ENCODE measurements at regions not wholly inside any gene's neighbourhood (a gene's known extent, or its start where the extent isn't known, plus 50 kb on each side); places are given as distances from the start of the nearest gene placed in this dataset.

GRCh38 chr3:27596921-27597320 lies 112.7 kb upstream of the SLC4A7 start:
- no peak overlapping the region for H3K4me3 Mint-ChIP-seq (ENCODE audit: unreplicated experiment)
- H3K27ac Mint-ChIP-seq (ENCODE audit: low read depth, unreplicated experiment): no peak overlapping the region
- no peaks in the 10 kb centered on the region for H3K36me3 Mint-ChIP-seq (ENCODE audit: insufficient read depth, unreplicated experiment)
- H3K9me3 Mint-ChIP-seq (ENCODE audit: unreplicated experiment): no peaks in the 10 kb centered on the region
- ChIA-PET CTCF (no interaction called here), POLR2A (no interaction called here)
- no peak for DNase-seq (ENCODE audit: unreplicated experiment)
- TF ChIP-seq, protein P1, sequence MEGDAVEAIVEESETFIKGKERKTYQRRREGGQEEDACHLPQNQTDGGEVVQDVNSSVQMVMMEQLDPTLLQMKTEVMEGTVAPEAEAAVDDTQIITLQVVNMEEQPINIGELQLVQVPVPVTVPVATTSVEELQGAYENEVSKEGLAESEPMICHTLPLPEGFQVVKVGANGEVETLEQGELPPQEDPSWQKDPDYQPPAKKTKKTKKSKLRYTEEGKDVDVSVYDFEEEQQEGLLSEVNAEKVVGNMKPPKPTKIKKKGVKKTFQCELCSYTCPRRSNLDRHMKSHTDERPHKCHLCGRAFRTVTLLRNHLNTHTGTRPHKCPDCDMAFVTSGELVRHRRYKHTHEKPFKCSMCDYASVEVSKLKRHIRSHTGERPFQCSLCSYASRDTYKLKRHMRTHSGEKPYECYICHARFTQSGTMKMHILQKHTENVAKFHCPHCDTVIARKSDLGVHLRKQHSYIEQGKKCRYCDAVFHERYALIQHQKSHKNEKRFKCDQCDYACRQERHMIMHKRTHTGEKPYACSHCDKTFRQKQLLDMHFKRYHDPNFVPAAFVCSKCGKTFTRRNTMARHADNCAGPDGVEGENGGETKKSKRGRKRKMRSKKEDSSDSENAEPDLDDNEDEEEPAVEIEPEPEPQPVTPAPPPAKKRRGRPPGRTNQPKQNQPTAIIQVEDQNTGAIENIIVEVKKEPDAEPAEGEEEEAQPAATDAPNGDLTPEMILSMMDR (IDR thresholded peaks at IDR 0.05; ENCODE audit: unreplicated experiment): no peak
- H3K4me1 Mint-ChIP-seq (ENCODE audit: insufficient read depth, unreplicated experiment): no peaks in the 10 kb centered on the region
- intact Hi-C loops (cut with micrococcal nuclease): no loop called here
- no peaks in the 10 kb centered on the region for H3K27me3 Mint-ChIP-seq (ENCODE audit: insufficient read depth, unreplicated experiment)
- BruUV-seq (replicated peaks): no TSS peak

DNA sequence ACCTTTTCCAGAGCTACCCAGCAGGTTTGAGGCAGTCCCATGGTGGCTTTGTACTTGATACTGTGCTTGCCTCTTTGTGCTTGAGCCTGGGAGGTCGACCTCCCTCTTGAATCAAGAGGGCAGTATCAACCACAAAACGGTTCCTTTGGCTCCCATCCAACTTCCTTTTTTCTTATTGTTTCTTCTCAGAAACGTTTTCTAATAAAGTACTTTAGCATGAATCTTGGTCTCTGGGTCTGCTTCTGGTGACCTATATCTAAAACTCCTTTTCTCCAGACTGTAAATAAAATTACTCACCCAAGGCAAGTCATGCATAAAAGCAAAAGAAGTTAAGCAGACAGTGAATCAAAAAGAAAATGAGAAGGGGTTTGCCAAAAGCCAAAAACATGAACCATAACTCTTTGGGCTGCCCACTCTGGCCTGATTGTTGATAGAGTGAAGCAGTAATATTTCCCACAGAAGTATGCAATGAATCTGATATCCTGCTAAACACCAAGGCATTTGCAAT lies 112.2 kb upstream of the SLC4A7 start:
- POLR2A ChIA-PET: no interaction called here
- H3K36me3 Mint-ChIP-seq (ENCODE audit: insufficient read depth, unreplicated experiment): no peaks in the 10 kb centered on the region
- no TSS peak for BruUV-seq (replicated peaks)
- no peak overlapping the region for H3K27ac Mint-ChIP-seq (ENCODE audit: low read depth, unreplicated experiment)
- H3K4me1 Mint-ChIP-seq (ENCODE audit: insufficient read depth, unreplicated experiment): peaks cover 5% of the 10 kb centered on the region
- TF ChIP-seq, protein P1 (IDR thresholded peaks at IDR 0.05; ENCODE audit: unreplicated experiment): no peak
- CTCF ChIA-PET: no interaction called here
- no peak overlapping the region for H3K4me3 Mint-ChIP-seq (ENCODE audit: unreplicated experiment)
- no peaks in the 10 kb centered on the region for H3K9me3 Mint-ChIP-seq (ENCODE audit: unreplicated experiment)
- intact Hi-C loops (cut with micrococcal nuclease): no loop called here
- DNase-seq (ENCODE audit: unreplicated experiment): no peak
- no peaks in the 10 kb centered on the region for H3K27me3 Mint-ChIP-seq (ENCODE audit: insufficient read depth, unreplicated experiment)

DNA sequence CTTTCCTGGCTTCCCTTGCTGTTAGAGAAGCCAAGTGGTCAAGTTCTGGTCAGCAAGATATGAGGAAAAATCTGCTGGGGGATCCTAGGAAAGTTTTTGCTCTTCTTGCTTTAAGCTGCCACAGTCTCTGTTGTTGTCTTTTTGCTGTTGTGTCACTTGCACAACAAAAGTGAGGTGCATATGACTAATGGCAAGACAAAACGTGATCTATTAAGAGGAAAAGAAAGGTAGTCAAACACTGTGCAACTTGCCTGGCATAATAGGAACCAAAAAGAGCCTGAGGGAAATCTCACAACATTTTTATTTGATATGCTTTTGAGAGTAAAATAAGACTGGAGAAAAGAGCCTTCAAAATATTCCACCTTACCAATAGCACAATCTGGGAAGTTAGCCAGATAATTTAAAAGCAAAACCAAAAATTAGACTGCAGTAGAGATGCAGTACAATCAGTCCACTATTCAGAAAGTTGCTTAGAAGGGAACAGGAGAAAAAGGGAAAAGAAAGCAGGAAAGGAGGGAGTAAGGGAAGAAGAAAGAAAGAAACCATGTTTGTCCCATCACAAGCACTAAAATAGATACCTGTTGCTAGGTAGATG lies 110.0 kb upstream of the SLC4A7 start:
- H3K36me3 Mint-ChIP-seq (ENCODE audit: insufficient read depth, unreplicated experiment): no peaks in the 10 kb centered on the region
- ChIA-PET POLR2A (interaction anchor here (0.6 kb wide), 1 partner anchor 1744 kb away, joined by 3 read pairs; no protein-coding TSS in a partner anchor), CTCF (interaction anchor here (0.6 kb wide), 1 partner anchor 9 kb away, joined by 3 read pairs; no protein-coding TSS in a partner anchor)
- no peak overlapping the region for H3K27ac Mint-ChIP-seq (ENCODE audit: low read depth, unreplicated experiment)
- TF ChIP-seq, protein P1 (IDR thresholded peaks at IDR 0.05; ENCODE audit: unreplicated experiment): no peak
- intact Hi-C loops (cut with micrococcal nuclease): no loop called here
- H3K4me3 Mint-ChIP-seq (ENCODE audit: unreplicated experiment): no peak overlapping the region
- no peaks in the 10 kb centered on the region for H3K27me3 Mint-ChIP-seq (ENCODE audit: insufficient read depth, unreplicated experiment)
- no TSS peak for BruUV-seq (replicated peaks)
- H3K9me3 Mint-ChIP-seq (ENCODE audit: unreplicated experiment): no peaks in the 10 kb centered on the region
- H3K4me1 Mint-ChIP-seq (ENCODE audit: insufficient read depth, unreplicated experiment): peaks cover 24% of the 10 kb centered on the region
- no peak for DNase-seq (ENCODE audit: unreplicated experiment)

- DNase-seq (ENCODE audit: unreplicated experiment): no peak
- intact Hi-C loops (cut with micrococcal nuclease): no loop called here
- ChIA-PET CTCF (interaction anchor here (0.6 kb wide), 2 partner anchors 10 to 35 kb away, joined by 3 read pairs; no protein-coding TSS in a partner anchor), POLR2A (interaction anchor here (1.0 to 1.6 kb wide), 2 partner anchors 10 to 104 kb away, joined by 3 to 6 read pairs; no protein-coding TSS in a partner anchor)
- Mint-ChIP-seq H3K27me3 (ENCODE audit: insufficient read depth, unreplicated experiment) (no peaks in the 10 kb centered on the region), H3K4me3 (ENCODE audit: unreplicated experiment) (no peak overlapping the region), H3K4me1 (ENCODE audit: insufficient read depth, unreplicated experiment) (peaks cover 24% of the 10 kb centered on the region), H3K36me3 (ENCODE audit: insufficient read depth, unreplicated experiment) (no peaks in the 10 kb centered on the region), H3K9me3 (ENCODE audit: unreplicated experiment) (no peaks in the 10 kb centered on the region), H3K27ac (ENCODE audit: low read depth, unreplicated experiment) (no peak overlapping the region)
- TF ChIP-seq, protein P1 (IDR thresholded peaks at IDR 0.05; ENCODE audit: unreplicated experiment): no peak
- no TSS peak for BruUV-seq (replicated peaks)
Observed at GRCh38 chr3:27593173-27593572, 109.0 kb upstream of the SLC4A7 start.

Measured in MCF 10A (cell line).